Ascending aorta (tissue), 2 donors: ENCODE measurements at regions not wholly inside any gene's neighbourhood (a gene's known extent, or its start where the extent isn't known, plus 50 kb on each side); places are given as distances from the start of the nearest gene placed in this dataset.

ENCODE experiments used
- DNase-seq, 2 donors: peaks; one replicate each; pipeline ENCODE4 v3.0.0-alpha.2; 2019; ENCODE audit warnings: low spot score in 2 of 2
- H3K27ac ChIP-seq, 2 donors: fragments of 200-600 bp; sonication (generic); one replicate each; pipeline ENCODE4 v1.5.1; 2016 to 2017; ENCODE audit warnings: mild to moderate bottlenecking in 1 of 2
- H3K27me3 ChIP-seq: fragments of 200-600 bp; sonication (generic); one replicate; pipeline ENCODE4 v1.5.1; 2017
- H3K36me3 ChIP-seq, 2 donors: fragments of 200-600 bp; sonication (generic); one replicate each; pipeline ENCODE4 v1.5.1; 2016
- H3K4me1 ChIP-seq, 2 donors: fragments of 200-600 bp; sonication (generic); one replicate each; pipeline ENCODE4 v1.5.1; 2016 to 2017; ENCODE audit warnings: mild to moderate bottlenecking in 1 of 2
- H3K4me3 ChIP-seq, 2 donors: fragments of 200-600 bp; sonication (generic); one replicate each; pipeline ENCODE4 v1.5.1; 2016 to 2017; ENCODE audit warnings: mild to moderate bottlenecking in 1 of 2
- H3K9me3 ChIP-seq, 2 donors: fragments of 200-600 bp; sonication (generic); one replicate each; pipeline ENCODE4 v1.5.1; 2016
- intact Hi-C: fragments of 100-400 bp; cut with DNase I; formaldehyde crosslinking; loops from one replicate; pipeline ENCODE4 v1.15.1; 2023
- TF ChIP-seq, protein P1 (sequence below), 3 experiments: fragments of 200-600 bp in 2 of 3; fragments of 450-650 bp in 1 of 3; sonication (generic) in 2 of 3; IDR thresholded peaks; one replicate each; pipeline ENCODE4 v1.5.1; 2016 to 2019; ENCODE audit warnings: antibody characterized with exemption in 3 of 3, mild to moderate bottlenecking in 1 of 3, moderate library complexity in 1 of 3

DNA sequence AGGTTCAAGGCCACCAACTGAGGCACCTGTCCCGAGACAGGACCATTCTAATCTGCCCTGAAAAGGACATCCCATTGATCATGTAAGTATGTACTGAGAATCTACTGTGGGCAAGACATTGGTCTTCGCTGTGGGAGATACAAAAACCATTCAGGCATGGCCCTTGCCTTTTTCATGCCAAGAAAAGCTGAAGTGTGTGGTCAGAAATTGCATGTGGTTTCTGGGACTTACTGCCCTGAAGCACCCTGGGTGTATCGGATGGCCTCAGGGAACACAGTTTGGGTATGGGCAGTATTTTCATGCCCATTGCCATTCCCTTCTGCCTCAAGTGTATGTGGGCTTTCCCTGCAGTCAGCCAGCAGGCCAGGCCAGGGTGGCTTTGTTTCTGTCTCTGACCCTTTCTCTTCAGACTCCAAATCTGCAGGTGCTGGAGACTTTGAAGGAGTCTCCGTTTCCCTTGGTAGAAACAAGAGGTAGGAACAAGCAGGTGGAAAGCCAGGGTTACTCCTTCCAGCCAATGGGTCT, 285.7 kb downstream of the ZEB1 start:
- Histone ChIP-seq H3K9me3 (no peaks in the 10 kb centered on the region), H3K27me3 (no peaks in the 10 kb centered on the region), H3K36me3 (no peaks in the 10 kb centered on the region), H3K27ac (no peak overlapping the region), H3K4me1 (no peaks in the 10 kb centered on the region), H3K4me3 (no peak overlapping the region)
- no peak for DNase-seq
- intact Hi-C loops, result loop anchor here (2.0 to 5.0 kb wide), 2 partner anchors 14 to 877 kb away; no protein-coding TSS in a partner anchor
- TF ChIP-seq, protein P1, sequence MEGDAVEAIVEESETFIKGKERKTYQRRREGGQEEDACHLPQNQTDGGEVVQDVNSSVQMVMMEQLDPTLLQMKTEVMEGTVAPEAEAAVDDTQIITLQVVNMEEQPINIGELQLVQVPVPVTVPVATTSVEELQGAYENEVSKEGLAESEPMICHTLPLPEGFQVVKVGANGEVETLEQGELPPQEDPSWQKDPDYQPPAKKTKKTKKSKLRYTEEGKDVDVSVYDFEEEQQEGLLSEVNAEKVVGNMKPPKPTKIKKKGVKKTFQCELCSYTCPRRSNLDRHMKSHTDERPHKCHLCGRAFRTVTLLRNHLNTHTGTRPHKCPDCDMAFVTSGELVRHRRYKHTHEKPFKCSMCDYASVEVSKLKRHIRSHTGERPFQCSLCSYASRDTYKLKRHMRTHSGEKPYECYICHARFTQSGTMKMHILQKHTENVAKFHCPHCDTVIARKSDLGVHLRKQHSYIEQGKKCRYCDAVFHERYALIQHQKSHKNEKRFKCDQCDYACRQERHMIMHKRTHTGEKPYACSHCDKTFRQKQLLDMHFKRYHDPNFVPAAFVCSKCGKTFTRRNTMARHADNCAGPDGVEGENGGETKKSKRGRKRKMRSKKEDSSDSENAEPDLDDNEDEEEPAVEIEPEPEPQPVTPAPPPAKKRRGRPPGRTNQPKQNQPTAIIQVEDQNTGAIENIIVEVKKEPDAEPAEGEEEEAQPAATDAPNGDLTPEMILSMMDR (IDR thresholded peaks at IDR 0.05), result no peak

DNA sequence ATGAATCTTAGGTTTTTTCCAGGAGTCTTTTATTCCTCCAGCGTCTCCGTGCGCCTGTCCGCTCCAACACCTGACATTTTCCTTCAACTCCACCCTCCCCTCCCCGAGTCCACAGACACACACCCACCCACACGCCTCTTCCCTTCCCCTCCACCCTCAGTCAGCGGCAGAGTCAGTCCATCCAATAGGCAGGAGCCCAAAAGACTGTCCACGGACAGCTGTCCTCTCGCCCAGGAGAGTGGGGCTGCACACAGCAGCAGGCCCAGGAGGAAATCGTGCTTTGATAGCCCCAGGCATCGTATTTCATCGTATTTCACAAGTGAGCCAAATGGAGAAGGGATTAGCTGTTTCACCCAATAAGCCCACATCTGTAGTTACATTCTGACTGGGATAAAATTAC, 285.1 kb downstream of the ZEB1 start:
- Histone ChIP-seq H3K36me3 (no peaks in the 10 kb centered on the region), H3K9me3 (no peaks in the 10 kb centered on the region), H3K27ac (peak overlapping the region; percentile 87 to 89), H3K4me3 (peak overlapping the region; percentile 65 to 80), H3K4me1 (no peaks in the 10 kb centered on the region), H3K27me3 (no peaks in the 10 kb centered on the region)
- intact Hi-C loops, result loop anchor here (2.0 to 5.0 kb wide), 2 partner anchors 15 to 877 kb away; no protein-coding TSS in a partner anchor
- DNase-seq, result no peak
- TF ChIP-seq, protein P1 (IDR thresholded peaks at IDR 0.05), result no peak

DNA sequence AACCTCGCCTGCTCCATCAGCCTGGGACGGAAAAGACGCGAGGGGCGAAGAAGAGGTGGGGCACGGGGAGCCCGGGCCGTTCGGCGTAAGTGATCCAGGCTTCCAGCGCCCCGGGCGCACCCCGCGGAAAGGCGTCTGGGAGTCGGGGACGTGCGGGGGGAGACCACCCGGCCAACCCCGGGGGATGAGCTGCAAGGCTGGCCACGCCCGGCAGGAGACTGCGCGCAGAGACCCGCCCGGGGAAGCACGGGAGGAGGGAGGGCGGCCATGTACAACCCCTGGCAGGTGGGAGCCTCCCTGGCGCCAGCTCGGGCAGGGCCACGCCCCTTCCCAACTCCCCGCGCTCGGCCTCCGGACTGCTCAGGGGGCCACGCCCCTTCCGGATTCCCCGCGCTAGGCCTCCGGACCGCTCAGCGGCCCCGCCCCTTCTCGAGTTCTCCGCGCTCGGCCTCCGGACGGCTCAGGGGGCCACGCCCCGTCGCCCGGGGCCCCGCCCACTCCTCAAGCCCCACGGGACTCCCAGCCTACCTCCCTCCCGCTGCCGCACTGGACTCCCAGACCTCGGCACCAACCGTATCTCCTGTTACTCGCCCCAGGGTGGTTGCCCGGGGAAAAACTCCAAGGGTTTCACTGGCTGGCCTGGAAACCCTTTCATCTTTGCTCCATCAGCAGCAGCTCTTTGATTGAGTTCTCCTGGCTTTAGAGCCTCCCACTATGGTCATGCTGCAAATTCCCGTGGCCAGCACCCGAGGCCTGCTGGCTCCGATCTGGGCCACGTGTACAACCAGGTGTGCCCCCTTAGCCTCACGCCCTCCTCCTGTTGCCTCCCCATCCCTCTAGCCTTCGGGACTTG, 284.4 kb downstream of the ZEB1 start:
- Histone ChIP-seq H3K27ac (peak overlapping the region; percentile 87 to 89), H3K9me3 (no peaks in the 10 kb centered on the region), H3K36me3 (no peaks in the 10 kb centered on the region), H3K4me3 (peak overlapping the region; percentile 65 to 80), H3K27me3 (no peaks in the 10 kb centered on the region), H3K4me1 (no peaks in the 10 kb centered on the region)
- DNase-seq, result peak; percentile 85 to 97
- intact Hi-C loops, result loop anchor here (1.0 to 5.0 kb wide), 7 partner anchors 15 to 876 kb away; partner anchors contain the start of gene ZEB1
- TF ChIP-seq, protein P1 (IDR thresholded peaks at IDR 0.05), result peak in 1 of 3 experiments; percentile 6

DNA sequence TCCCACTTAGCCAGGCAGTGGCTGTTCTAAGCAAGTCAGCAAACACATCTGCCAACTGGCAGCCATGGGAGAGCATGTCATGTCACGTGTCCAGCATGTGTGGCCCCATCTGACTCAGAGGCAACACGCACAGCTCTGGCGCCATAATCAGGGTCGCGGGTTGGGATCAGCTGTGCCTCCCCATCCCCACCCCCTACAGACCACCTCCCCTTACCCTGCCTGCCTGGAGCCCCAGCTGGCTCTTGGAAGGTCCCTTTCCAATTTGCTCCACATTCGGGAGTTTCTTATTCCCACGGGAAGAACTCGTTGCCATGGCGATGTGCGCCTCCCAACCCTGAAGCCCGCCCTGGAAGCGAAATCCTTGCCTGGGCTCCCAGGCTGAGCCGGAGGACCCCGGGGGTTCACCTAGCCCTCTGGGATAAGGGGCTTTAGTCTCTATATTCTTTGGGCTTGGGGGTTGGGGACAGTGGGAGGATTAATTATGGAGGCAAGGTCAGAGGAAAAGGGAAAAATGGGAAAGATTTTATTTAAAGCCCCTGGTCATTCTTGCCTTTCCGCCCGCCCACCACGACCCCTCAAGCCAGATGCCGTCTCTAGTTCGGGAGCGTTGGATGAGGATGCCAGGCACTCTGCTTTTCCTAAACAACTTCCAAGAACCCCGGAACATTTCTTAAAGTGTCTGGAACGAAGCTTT, 283.7 kb downstream of the ZEB1 start:
- TF ChIP-seq, protein P1 (IDR thresholded peaks at IDR 0.05), result no peak

DNA sequence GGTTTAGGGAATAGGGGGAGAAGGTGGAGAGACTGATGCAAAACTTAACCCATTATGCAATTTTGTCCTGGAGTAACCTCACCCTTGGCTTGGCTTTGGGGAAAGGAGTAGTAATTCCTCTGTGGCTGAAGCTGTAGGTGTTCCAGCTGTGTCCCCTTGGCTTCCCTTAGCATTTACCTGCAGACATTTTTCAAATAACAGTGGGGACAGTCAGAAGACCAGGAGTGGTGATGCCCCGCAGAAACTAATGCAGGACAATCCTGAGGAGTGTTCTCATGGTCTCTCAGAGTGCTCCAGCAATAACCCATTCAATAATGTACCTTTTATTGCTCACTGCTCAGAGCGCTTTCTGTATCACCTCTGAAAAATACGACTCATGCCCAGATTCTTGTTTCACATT, 282.1 kb downstream of the ZEB1 start:
- intact Hi-C loops, result loop anchor here (5.0 kb wide), 1 partner anchor 874 kb away; no protein-coding TSS in a partner anchor
- no peaks in the 10 kb centered on the region for H3K4me1 ChIP-seq
- no peak for DNase-seq
- H3K4me3 ChIP-seq, result no peak overlapping the region
- TF ChIP-seq, protein P1 (IDR thresholded peaks at IDR 0.05), result no peak
- H3K36me3 ChIP-seq, result no peaks in the 10 kb centered on the region
- H3K9me3 ChIP-seq, result no peaks in the 10 kb centered on the region
- no peaks in the 10 kb centered on the region for H3K27me3 ChIP-seq
- H3K27ac ChIP-seq, result no peak overlapping the region

More for the DNA sequence above, 283.7 kb downstream of the ZEB1 start:
- H3K9me3 ChIP-seq, result no peaks in the 10 kb centered on the region
- intact Hi-C loops, result loop anchor here (1.0 to 5.0 kb wide), 6 partner anchors 48 to 875 kb away; partner anchors contain the start of gene ZEB1
- peak overlapping the region; percentile 65 to 80 for H3K4me3 ChIP-seq
- H3K36me3 ChIP-seq, result no peaks in the 10 kb centered on the region
- H3K4me1 ChIP-seq, result no peaks in the 10 kb centered on the region
- no peaks in the 10 kb centered on the region for H3K27me3 ChIP-seq
- peak; percentile 72 to 94 for DNase-seq
- H3K27ac ChIP-seq, result peak overlapping the region; percentile 87 to 89
